A673 (cell line): ENCODE measurements at regions not wholly inside any gene's neighbourhood (a gene's known extent, or its start where the extent isn't known, plus 50 kb on each side); places are given as distances from the start of the nearest gene placed in this dataset.

ENCODE experiments used
- EZH2 ChIP-seq: fragments of 200-600 bp; sonication (generic); IDR thresholded peaks from 2 replicates; pipeline ENCODE4 v1.6.1; 2017; ENCODE audit warnings: borderline replicate concordance, low read depth, mild to moderate bottlenecking, mixed read lengths, antibody characterized with exemption, low read length; ENCODE audit not compliant: poor library complexity, severe bottlenecking
- TF ChIP-seq, protein P1 (sequence below): fragments of 300-800, 200-600 bp; sonication (generic); conservative IDR thresholded peaks from 2 replicates; pipeline ENCODE4 v1.5.1; 2017; ENCODE audit warnings: low read depth, mild to moderate bottlenecking, antibody characterized with exemption, low read length, moderate library complexity, mixed read lengths

DNA sequence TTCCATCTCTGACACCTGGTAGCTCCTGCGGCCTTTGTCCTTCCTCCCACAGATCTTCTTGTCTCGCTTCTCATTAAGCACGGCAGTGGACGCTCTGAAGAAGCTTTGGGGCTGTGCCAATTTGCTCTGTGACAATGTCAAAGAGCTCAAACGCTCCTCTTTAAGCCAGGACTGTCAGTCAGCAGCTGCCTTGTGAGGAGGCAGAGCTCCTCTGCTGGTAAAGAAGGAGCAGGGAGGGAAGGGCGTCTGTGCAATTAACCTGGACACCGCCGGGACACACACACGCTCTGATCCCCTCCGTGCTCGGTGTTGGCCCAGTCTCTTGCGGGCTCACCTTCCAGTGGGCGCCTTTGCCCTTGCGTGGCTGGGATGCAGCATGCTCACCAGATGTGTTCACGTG lies 373.9 kb downstream of the BRD1 start:
- TF ChIP-seq, protein P1, sequence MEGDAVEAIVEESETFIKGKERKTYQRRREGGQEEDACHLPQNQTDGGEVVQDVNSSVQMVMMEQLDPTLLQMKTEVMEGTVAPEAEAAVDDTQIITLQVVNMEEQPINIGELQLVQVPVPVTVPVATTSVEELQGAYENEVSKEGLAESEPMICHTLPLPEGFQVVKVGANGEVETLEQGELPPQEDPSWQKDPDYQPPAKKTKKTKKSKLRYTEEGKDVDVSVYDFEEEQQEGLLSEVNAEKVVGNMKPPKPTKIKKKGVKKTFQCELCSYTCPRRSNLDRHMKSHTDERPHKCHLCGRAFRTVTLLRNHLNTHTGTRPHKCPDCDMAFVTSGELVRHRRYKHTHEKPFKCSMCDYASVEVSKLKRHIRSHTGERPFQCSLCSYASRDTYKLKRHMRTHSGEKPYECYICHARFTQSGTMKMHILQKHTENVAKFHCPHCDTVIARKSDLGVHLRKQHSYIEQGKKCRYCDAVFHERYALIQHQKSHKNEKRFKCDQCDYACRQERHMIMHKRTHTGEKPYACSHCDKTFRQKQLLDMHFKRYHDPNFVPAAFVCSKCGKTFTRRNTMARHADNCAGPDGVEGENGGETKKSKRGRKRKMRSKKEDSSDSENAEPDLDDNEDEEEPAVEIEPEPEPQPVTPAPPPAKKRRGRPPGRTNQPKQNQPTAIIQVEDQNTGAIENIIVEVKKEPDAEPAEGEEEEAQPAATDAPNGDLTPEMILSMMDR, result no peak
- no peak for TF ChIP-seq EZH2
